Right lobe of liver (tissue), 4 donors: ENCODE measurements at regions not wholly inside any gene's neighbourhood (a gene's known extent, or its start where the extent isn't known, plus 50 kb on each side); places are given as distances from the start of the nearest gene placed in this dataset.

Source experiments
- POLR2A ChIP-seq: fragments of 450-650 bp; IDR thresholded peaks from one replicate; pipeline ENCODE4 v1.6.1; 2017; ENCODE audit warnings: antibody characterized with exemption, mild to moderate bottlenecking
- TF ChIP-seq, protein P1 (sequence below), 4 donors: fragments of 200-600 bp in 3 of 4; fragments of 450-650 bp in 1 of 4; IDR thresholded peaks; one replicate each; pipeline versions ENCODE4 v1.5.1 to v1.8.0; 2016 to 2022; ENCODE audit warnings: antibody characterized with exemption in 4 of 4, mild to moderate bottlenecking in 2 of 4
- donor health status: DM: no; HTN: no; CAD: no.
- donor health status: DM: no; HTN: no; CAD: no.
- donor health status: DM: no; HTN: yes; CAD: no.

- no peak for TF ChIP-seq POLR2A
- TF ChIP-seq, protein P1, sequence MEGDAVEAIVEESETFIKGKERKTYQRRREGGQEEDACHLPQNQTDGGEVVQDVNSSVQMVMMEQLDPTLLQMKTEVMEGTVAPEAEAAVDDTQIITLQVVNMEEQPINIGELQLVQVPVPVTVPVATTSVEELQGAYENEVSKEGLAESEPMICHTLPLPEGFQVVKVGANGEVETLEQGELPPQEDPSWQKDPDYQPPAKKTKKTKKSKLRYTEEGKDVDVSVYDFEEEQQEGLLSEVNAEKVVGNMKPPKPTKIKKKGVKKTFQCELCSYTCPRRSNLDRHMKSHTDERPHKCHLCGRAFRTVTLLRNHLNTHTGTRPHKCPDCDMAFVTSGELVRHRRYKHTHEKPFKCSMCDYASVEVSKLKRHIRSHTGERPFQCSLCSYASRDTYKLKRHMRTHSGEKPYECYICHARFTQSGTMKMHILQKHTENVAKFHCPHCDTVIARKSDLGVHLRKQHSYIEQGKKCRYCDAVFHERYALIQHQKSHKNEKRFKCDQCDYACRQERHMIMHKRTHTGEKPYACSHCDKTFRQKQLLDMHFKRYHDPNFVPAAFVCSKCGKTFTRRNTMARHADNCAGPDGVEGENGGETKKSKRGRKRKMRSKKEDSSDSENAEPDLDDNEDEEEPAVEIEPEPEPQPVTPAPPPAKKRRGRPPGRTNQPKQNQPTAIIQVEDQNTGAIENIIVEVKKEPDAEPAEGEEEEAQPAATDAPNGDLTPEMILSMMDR (IDR thresholded peaks at IDR 0.05), result no peak
These were observed 61.8 kb upstream of the RPL11 start for GRCh38 chr1:23629708-23630290.
